ENCODE measurements at regions not wholly inside any gene's neighbourhood (a gene's known extent, or its start where the extent isn't known, plus 50 kb on each side); places are given as distances from the start of the nearest gene placed in this dataset.

GRCh38 chr7:12064586-12065127 is 146.4 kb upstream of the TMEM106B start:
- no peak overlapping the region for H3K4me3 ChIP-seq (ENCODE audit: low read depth, low read length)
- ChIA-PET CTCF (interaction anchor here (0.8 to 1.4 kb wide), 2 partner anchors 258 to 426 kb away, joined by 3 read pairs; no protein-coding TSS in a partner anchor), POLR2A (no interaction called here)
- no peak for TF ChIP-seq CTCF (IDR thresholded peaks at IDR 0.05; ENCODE audit: insufficient read depth, low read length, missing control alignments)
- no peak for DNase-seq (ENCODE audit: low read depth, low spot score)

- ChIA-PET CTCF (interaction anchor here (1.4 kb wide), 1 partner anchor 227 kb away, joined by 3 read pairs; no protein-coding TSS in a partner anchor), POLR2A (no interaction called here)
- no peak for TF ChIP-seq CTCF (IDR thresholded peaks at IDR 0.05; ENCODE audit: insufficient read depth, low read length, missing control alignments)
- no peak for DNase-seq (ENCODE audit: low read depth, low spot score)
- no peak overlapping the region for H3K4me3 ChIP-seq (ENCODE audit: low read depth, low read length)
Measured at GRCh38 chr7:12066004-12066403, 145.1 kb upstream of the TMEM106B start.

GRCh38 chr7:12066521-12066920 is 144.6 kb upstream of the TMEM106B start:
- CTCF ChIA-PET: interaction anchor here (1.0 to 1.4 kb wide), 2 partner anchors 225 to 227 kb away, joined by 3 read pairs; no protein-coding TSS in a partner anchor
- TF ChIP-seq CTCF (IDR thresholded peaks at IDR 0.05; ENCODE audit: insufficient read depth, low read length, missing control alignments): no peak
- POLR2A ChIA-PET: no interaction called here
- no peak overlapping the region for H3K4me3 ChIP-seq (ENCODE audit: low read depth, low read length)
- DNase-seq (ENCODE audit: low read depth, low spot score): no peak

- H3K4me3 ChIP-seq (ENCODE audit: low read depth, low read length): no peak overlapping the region
- peak; percentile 58 for TF ChIP-seq CTCF (IDR thresholded peaks at IDR 0.05; ENCODE audit: insufficient read depth, low read length, missing control alignments)
- POLR2A ChIA-PET: no interaction called here
- DNase-seq (ENCODE audit: low read depth, low spot score): peak; percentile 9
- CTCF ChIA-PET: interaction anchor here (1.0 kb wide), 1 partner anchor 225 kb away, joined by 3 read pairs; no protein-coding TSS in a partner anchor
Measured at GRCh38 chr7:12067156-12067831, 143.8 kb upstream of the TMEM106B start.

GRCh38 chr7:12069757-12070156 is 141.3 kb upstream of the TMEM106B start:
- POLR2A ChIA-PET: no interaction called here
- DNase-seq (ENCODE audit: low read depth, low spot score): no peak
- TF ChIP-seq CTCF (IDR thresholded peaks at IDR 0.05; ENCODE audit: insufficient read depth, low read length, missing control alignments): no peak
- CTCF ChIA-PET: interaction anchor here (1.7 kb wide), 1 partner anchor 252 kb away, joined by 3 read pairs; no protein-coding TSS in a partner anchor
- no peak overlapping the region for H3K4me3 ChIP-seq (ENCODE audit: low read depth, low read length)

GRCh38 chr7:12074889-12075288 is 136.2 kb upstream of the TMEM106B start:
- no peak overlapping the region for H3K4me3 ChIP-seq (ENCODE audit: low read depth, low read length)
- TF ChIP-seq CTCF (IDR thresholded peaks at IDR 0.05; ENCODE audit: insufficient read depth, low read length, missing control alignments): no peak
- DNase-seq (ENCODE audit: low read depth, low spot score): no peak
- CTCF ChIA-PET: no interaction called here
- POLR2A ChIA-PET: no interaction called here

Data from AG04449 (cell line).